NOMO-1 treated with dmso at 0.1 percent for 144 hours (cell line): ENCODE measurements at regions not wholly inside any gene's neighbourhood (a gene's known extent, or its start where the extent isn't known, plus 50 kb on each side); places are given as distances from the start of the nearest gene placed in this dataset.
"Not testable (repeated sequence)": the region's sequence is repeated elsewhere in the genome, so short reads cannot be mapped to it uniquely, and the experiment has no call there.

Source experiments
- DNase-seq: peaks from one replicate; lab custom pipeline; 2025; ENCODE audit not compliant: unreplicated experiment; lab: John Stamatoyannopoulos, UW

GRCh38 chr7:51592842-51593599 lies 276.4 kb upstream of the COBL start:
- DNase-seq = no peak

GRCh38 chr7:51591223-51591622 lies 274.6 kb upstream of the COBL start:
- DNase-seq = no peak

DNA sequence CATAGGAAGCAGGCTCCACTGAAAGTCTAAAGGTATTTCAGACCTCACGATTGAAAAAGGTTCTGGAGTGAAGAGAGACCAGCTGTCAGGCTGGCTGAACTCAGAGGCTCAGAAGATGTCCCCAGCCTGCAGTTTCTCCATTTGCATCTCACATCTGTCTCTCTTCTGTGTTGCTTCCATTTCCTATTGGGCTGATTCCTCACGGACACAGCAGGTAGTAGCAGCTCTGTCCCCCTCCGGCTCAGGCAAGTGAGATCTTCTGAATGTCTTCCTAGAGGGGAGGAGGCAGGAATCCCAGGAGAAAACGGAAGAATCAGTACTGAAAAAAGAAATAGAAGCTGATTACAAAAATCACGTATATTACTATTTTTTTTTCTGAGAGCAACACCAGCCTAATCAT lies 274.1 kb upstream of the COBL start:
- no peak for DNase-seq

DNA sequence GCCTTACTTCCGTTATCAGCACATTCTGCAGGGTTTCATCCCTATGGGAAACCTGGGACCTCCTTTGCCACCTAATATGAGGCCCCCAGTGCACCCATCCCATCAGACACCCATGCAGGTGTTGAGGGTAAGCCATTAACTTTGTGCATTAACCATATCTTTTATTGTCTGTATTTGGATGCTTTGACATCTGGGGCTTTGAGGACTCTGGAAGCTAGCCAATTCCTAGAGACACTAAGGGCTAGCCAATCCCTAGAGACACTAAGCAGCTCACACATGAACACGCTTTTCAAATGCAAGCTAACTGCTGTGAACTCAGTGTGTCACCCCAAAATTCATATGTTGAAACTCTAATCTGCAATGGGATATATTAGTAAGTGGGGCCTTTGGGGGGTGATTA lies 272.5 kb upstream of the COBL start:
- DNase-seq = no peak

- DNase-seq = no peak
Observed at GRCh38 chr7:51587604-51588003, 271.0 kb upstream of the COBL start.

GRCh38 chr7:51577390-51577789 lies 260.8 kb upstream of the COBL start:
- DNase-seq = no peak

- DNase-seq = no peak
Observed at GRCh38 chr7:51569581-51569980, 253.0 kb upstream of the COBL start.

GRCh38 chr7:51569176-51569575 lies 252.6 kb upstream of the COBL start:
- DNase-seq = no peak

GRCh38 chr7:51551070-51551469 lies 234.5 kb upstream of the COBL start:
- no peak for DNase-seq

GRCh38 chr7:51545131-51545530 lies 228.5 kb upstream of the COBL start:
- no peak for DNase-seq

GRCh38 chr7:51543801-51544553 lies 227.4 kb upstream of the COBL start:
- DNase-seq = no peak

DNA sequence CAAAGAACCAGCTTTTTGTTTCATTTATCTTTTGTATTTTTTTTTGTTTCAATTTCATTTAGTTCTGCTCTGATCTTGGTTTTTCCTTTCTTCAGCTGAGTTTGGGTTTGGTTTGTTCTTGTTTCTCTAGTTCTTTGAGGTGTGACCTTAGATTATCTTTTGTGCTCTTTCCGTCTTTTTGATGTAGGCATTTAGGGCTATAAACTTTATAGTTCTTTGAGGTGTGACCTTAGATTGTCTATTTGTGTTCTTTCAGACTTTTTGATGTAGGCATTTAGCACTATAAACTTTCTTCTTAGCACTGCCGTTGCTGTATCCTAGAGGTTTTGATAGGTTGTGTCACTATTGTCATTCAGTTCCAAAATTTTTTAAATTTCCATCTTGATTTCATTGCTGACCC lies 224.3 kb upstream of the COBL start:
- not testable (repeated sequence) for DNase-seq

GRCh38 chr7:51539840-51540239 lies 223.2 kb upstream of the COBL start:
- no peak for DNase-seq

- DNase-seq = no peak
Observed at GRCh38 chr7:51528172-51528571, 211.6 kb upstream of the COBL start.

- DNase-seq = no peak
Observed at GRCh38 chr7:51521694-51522312, 205.2 kb upstream of the COBL start.

DNA sequence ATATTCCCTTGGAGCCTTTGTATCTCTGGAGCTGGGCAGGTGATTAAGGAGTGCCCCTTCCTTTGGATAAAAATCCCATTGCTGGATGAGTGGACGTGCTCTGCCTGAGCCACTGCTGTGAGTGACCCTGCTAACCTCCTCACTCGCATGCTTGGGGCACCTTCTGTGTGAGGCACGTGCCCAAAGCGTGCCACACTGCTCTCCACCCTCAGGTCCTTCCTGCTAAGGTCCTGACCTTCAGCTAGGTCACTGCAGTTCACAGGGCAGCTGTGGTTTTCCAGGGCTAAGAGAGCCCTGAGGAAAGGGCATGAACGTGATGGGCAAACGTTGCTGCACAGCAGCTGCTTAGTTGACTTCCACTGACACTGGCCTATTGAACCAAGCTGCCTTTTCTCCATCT lies 204.4 kb upstream of the COBL start:
- no peak for DNase-seq

DNA sequence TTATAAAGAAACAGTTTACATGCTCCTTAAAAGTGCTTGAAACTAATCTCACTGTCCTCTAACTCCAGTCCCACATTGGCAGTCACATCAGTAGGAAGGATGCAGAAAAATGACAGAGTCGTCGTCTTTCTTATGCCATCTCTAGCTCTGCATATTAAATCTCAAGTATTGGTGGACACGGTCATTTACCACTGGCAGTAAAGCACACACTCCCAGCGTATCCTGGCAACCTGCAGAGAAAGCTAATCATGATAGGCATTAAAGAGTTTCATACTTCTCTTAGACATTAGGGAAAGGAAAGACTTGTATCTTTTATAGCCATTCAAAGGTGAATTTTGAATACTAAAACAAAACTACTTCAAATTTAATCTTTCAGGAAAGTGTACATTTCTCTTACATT lies 202.0 kb upstream of the COBL start:
- no peak for DNase-seq

DNA sequence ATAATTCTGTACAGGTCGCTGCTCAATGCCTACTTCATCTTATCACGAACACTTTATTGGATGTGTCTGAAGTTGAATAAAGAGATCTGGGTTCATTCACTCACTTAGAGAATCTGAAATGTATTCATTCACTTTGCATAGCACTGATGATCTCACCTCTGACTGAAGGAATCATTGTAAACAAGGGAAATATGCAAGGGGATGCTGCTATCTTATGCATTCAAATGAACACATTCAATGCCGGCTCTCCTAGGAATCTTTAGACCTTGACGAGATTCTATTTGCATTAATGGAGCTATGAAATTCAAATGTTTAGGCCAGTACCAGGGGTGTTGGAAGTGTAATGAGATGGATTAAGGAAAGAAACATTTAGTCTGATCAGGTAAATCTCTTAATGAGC lies 200.6 kb upstream of the COBL start:
- no peak for DNase-seq

GRCh38 chr7:51501620-51502019 lies 185.0 kb upstream of the COBL start:
- no peak for DNase-seq

DNA sequence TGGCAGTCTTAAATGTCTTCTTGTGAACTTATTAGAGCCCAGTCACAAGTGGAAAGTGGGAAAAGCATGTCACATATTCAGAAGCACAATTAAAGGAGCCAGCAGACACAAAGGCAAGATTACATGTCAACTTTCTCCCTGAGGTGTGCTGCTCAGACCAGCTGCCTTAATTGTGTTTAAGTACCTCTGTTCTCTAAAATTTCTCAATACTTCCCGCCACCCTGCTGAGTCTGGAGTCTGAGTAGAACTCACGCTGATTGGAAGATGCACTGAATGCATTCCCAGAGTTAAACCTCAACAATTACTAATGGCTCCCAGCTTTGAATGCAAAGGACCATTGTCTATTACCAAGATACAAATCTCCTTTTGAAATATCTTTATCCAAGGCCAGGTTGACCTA lies 166.4 kb upstream of the COBL start:
- no peak for DNase-seq

GRCh38 chr7:51481421-51481820 lies 164.8 kb upstream of the COBL start:
- no peak for DNase-seq

GRCh38 chr7:51477819-51478218 lies 161.2 kb upstream of the COBL start:
- DNase-seq = no peak
